ENCODE measurements at regions not wholly inside any gene's neighbourhood (a gene's known extent, or its start where the extent isn't known, plus 50 kb on each side); places are given as distances from the start of the nearest gene placed in this dataset.
"Not testable (repeated sequence)": the region's sequence is repeated elsewhere in the genome, so short reads cannot be mapped to it uniquely, and the experiment has no call there.

GRCh38 chr1:99062192-99062591 is 57.5 kb upstream of the PLPPR5 start:
- DNase-seq, result no peak

- no peak for DNase-seq
Observed at GRCh38 chr1:99069146-99069545, 64.5 kb upstream of the PLPPR5 start.

- not testable (repeated sequence) for DNase-seq
Observed at GRCh38 chr1:99078529-99078928, 73.9 kb upstream of the PLPPR5 start.

- no peak for DNase-seq
Observed at GRCh38 chr1:99082366-99082765, 77.7 kb upstream of the PLPPR5 start.

- no peak for DNase-seq
Observed at GRCh38 chr1:99083338-99083737, 78.7 kb upstream of the PLPPR5 start.

- no peak for DNase-seq
Observed at GRCh38 chr1:99084562-99084961, 79.9 kb upstream of the PLPPR5 start.

GRCh38 chr1:99086057-99086456 is 81.4 kb upstream of the PLPPR5 start:
- no peak for DNase-seq

GRCh38 chr1:99098589-99098988 is 93.9 kb upstream of the PLPPR5 start:
- DNase-seq, result no peak

- DNase-seq, result no peak
Observed at GRCh38 chr1:99106274-99106673, 101.6 kb upstream of the PLPPR5 start.

- no peak for DNase-seq
Observed at GRCh38 chr1:99107680-99108079, 103.0 kb upstream of the PLPPR5 start.

- no peak for DNase-seq
Observed at GRCh38 chr1:99110140-99111041, 105.7 kb upstream of the PLPPR5 start.

GRCh38 chr1:99115231-99115630 is 110.6 kb upstream of the PLPPR5 start:
- no peak for DNase-seq

- no peak for DNase-seq
Observed at GRCh38 chr1:99119188-99119587, 114.5 kb upstream of the PLPPR5 start.

- DNase-seq, result no peak
Observed at GRCh38 chr1:99122039-99122438, 117.4 kb upstream of the PLPPR5 start.

GRCh38 chr1:99123936-99124335 is 119.3 kb upstream of the PLPPR5 start:
- DNase-seq, result no peak

- no peak for DNase-seq
Observed at GRCh38 chr1:99131546-99131945, 126.9 kb upstream of the PLPPR5 start.

- no peak for DNase-seq
Observed at GRCh38 chr1:99133756-99134500, 129.3 kb upstream of the PLPPR5 start.

GRCh38 chr1:99137554-99138206 is 126.6 kb upstream of the PLPPR4 start:
- no peak for DNase-seq

- no peak for DNase-seq
Observed at GRCh38 chr1:99139876-99140275, 124.4 kb upstream of the PLPPR4 start.

- DNase-seq, result no peak
Observed at GRCh38 chr1:99146129-99146848, 118.0 kb upstream of the PLPPR4 start.

GRCh38 chr1:99149952-99150351 is 114.3 kb upstream of the PLPPR4 start:
- no peak for DNase-seq

GRCh38 chr1:99152132-99152531 is 112.2 kb upstream of the PLPPR4 start:
- DNase-seq, result no peak

GRCh38 chr1:99163671-99164070 is 100.6 kb upstream of the PLPPR4 start:
- no peak for DNase-seq
